ENCODE measurements at regions not wholly inside any gene's neighbourhood (a gene's known extent, or its start where the extent isn't known, plus 50 kb on each side); places are given as distances from the start of the nearest gene placed in this dataset.
"Not testable (repeated sequence)": the region's sequence is repeated elsewhere in the genome, so short reads cannot be mapped to it uniquely, and the experiment has no call there.

- DNase-seq = not testable (repeated sequence)
These were observed 651.2 kb downstream of the TMEM121 start for GRCh38 chr14:106177266-106178246.

DNA sequence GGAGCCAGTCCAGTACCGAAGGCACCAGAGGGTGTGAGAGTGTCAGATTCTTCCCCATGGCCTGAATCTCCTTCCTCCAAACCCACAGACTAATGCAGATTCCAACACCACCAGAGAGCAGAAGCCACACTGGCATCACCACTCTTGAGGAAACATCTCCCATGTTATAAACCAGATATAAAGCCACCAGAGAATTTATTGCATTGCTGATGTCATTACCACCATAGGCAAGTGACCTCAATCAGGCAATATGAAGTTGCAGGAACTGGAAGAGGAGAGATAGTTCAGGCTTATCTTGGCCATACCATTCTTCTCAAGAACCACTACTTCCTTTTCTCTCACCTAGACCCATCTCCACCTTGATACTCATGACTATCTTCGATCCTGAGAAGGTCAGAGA is 653.4 kb downstream of the TMEM121 start:
- no peak for DNase-seq

DNA sequence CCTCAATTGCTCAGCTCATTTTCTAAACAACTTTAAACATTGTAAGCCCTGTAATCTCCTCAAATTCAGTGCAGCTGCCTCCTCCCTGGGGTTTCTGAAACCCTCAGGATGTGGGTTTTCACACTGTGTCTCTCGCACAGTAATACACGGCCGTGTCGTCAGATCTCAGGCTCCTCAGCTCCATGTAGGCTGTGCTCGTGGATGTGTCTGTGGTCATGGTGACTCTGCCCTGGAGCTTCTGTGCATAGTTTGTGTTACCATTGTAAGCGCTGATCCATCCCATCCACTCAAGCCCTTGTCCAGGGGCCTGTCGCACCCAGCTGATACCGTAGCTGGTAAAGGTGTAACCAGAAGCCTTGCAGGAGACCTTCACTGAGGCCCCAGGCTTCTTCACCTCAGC is 658.4 kb downstream of the TMEM121 start:
- not testable (repeated sequence) for DNase-seq

GRCh38 chr14:106185174-106185836 is 658.9 kb downstream of the TMEM121 start:
- not testable (repeated sequence) for DNase-seq

DNA sequence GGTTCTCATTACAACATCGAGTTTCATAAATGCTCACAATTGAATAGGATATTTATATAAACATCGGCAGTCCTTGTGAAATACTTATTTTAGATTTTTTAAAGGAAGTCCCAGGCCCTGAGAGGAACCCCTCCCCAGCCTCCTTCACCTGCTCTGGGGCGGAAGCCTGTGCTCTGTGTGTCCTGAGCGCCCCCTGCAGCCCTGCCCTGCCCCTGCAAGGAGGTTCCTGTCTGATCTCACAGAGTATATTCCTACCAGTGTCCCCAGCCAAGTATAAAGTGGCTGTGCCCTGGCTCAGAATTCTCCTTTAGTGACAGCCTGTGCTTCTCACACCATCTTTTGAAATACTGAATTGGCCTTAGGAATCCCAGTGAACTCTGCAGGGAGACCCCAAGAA is 659.5 kb downstream of the TMEM121 start:
- no peak for DNase-seq

DNA sequence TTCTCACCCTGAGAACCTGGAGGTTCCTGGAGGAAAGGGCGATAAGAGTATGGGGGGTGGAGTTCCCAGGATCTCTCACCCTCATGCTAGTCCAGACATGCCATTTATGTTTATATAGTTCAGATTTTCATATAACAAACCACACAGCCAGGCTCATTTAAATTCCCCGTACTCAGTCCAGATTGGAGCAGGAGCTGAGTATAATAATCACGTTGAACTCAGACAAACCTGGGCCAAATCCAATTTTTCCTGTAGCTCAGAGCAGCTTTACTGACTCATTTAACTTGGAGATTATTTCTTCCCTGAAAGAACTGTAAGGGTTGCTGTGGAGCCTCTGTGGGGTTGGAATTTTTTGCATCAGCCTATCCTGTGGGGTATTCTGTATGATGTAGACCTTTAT is 660.8 kb downstream of the TMEM121 start:
- DNase-seq = no peak

DNA sequence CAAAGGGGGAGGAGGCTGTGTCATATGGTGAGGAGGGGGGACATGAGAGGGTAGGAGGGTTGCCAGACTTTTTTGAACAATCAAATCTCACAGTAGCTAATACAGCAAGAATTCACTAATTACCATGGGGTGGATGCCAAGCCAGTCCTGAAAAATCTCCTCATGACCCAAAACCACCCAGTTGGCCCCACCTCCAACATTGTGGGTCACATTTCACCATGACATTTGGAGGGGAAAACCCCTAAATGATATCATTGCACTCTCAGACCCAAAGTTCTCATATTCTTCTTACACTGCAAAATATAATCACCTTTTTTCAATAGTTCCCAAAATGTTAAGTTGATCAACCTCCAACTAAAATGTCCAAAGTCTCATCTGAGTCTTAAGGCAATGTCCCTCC is 666.3 kb downstream of the TMEM121 start:
- not testable (repeated sequence) for DNase-seq

DNA sequence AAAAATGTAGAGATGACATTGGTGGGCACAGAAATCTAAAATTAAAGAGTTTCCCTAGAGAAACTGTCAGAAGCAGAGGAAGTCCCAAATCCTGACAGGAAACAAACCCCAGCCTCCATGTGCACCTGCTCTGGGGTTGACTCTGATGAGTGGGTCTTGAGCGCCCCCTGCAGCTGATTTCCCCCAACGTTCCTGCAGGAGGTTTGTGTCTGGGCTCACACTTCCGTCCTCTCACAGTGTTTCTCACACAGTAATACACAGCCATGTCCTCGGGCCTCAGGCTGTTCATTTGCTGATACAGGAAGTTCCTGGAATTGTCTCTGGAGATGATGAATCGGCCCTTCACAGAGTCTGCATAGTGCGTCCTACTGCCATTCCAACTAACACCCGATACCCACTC is 670.1 kb downstream of the TMEM121 start:
- DNase-seq = not testable (repeated sequence)

DNA sequence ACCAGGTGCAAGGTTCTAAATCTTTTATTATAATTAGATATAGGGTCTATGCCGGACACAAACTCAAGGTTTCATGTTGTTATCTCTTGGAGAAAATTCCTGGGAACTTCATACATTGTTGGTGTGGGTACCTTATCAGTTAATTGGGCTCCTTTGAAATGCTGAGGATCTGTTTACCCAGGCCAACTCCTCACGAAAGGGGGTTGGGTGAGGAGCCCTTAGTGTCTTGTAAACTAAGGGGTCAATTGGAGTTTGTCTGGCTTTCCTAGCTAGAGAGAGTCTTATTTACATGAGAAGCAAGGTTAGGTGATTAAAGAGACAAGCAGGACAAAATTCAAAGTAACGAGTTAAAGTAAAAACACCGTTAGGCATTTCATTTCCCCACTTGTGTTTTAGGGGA is 670.9 kb downstream of the TMEM121 start:
- DNase-seq = not testable (repeated sequence)

GRCh38 chr14:106199097-106199496 is 672.7 kb downstream of the TMEM121 start:
- DNase-seq = no peak

- DNase-seq = no peak
These were observed 674.3 kb downstream of the TMEM121 start for GRCh38 chr14:106200541-106201315.

GRCh38 chr14:106201376-106201775 is 675.0 kb downstream of the TMEM121 start:
- DNase-seq = no peak

DNA sequence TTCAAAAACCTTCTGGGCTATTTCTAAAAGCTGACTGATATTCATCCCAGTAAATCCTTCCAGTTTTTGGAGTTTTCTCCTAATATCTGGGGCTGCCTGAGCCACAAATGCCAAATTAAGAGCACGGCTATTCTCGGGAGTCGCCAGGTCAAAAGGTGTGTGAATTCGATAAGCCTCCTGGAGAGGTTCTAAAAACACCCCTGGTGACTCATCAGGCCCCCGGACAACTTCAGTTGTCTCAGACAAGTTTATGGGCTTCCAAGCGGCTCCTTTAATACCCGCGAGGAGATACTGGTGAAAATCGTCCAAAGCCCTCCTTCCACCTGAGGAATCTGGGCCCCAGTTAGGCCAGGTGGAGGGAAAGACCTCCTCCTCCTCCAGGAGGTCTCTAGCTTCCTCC is 677.1 kb downstream of the TMEM121 start:
- no peak for DNase-seq

DNA sequence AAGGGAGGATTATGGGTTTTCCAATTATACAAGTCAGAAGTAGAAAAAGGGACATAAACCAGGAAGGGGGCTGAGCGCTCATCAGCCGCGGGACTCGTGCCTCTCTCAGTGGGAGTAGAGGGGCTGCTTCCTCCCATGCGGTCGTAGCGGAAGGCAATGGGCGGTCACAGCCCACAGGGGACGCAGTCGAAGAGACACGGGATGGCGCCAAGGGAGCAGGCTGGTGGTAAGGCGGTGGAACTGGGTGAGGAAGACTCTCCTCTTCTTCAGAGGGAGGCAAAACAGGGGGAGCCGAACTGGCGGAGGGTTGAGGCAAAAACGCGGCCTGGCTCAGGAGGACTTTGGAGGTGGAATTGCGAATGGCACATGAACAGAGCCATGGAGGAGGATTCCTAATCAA is 677.7 kb downstream of the TMEM121 start:
- DNase-seq = no peak

DNA sequence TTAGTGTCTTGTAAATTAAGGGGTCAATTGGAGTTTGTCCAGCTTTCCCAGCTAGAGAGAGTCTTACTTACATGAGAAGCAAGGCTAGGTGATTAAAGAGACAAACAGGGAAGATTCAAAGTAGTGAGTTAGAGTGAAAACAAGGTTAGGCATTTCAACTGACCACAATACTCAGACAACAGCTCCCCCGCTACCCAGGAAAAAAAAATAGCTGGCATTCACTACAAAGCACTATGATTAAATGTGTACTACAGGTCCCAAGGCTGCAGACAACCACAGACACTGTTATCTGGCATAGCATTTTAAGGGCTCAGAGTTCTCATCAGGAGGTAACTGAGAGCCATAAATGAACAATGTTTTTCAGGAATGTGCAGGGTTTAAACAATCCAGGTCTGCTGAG is 680.9 kb downstream of the TMEM121 start:
- DNase-seq = no peak

DNA sequence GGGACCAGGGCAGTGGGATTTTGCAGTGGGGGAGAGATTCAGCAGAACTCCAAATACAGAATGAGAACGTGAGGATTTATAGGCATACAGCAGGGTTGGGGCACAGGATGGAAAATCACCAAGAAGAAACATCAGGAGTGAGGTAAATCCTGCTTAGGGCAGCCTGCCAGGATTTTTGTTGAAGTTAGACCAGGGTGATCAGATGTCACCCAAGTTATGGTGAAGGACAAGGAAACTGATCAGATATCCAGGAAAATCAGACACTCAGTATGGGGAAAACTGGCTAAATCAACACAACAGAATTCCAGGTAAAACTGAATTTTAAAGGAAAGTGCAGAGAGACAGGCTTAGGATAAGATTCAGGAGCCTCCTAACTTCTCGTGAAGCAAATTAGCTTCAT is 682.4 kb downstream of the TMEM121 start:
- no peak for DNase-seq

GRCh38 chr14:106209755-106210154 is 683.4 kb downstream of the TMEM121 start:
- no peak for DNase-seq

GRCh38 chr14:106210650-106211049 is 684.3 kb downstream of the TMEM121 start:
- no peak for DNase-seq

- DNase-seq = no peak
These were observed 685.0 kb downstream of the TMEM121 start for GRCh38 chr14:106211334-106211900.

GRCh38 chr14:106215229-106215628 is 688.8 kb downstream of the TMEM121 start:
- no peak for DNase-seq

DNA sequence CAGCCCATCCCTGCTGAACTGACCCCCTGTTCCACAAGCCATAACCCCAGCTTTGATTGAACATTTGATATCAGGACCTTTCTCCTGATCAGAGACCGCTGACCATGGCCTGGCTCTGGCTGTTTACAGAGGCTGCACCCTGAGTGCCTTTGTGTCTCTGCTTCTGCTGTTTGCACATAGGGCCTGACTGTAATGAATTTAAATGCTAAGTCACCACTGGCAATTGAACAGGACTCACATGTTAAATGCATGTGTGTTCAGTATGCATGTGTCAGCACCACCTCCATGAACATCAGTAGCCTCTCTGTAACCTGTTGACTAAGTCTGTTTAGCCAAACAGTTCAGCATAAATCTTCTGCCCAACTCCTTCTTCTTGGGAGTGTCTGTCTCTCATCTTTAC is 690.3 kb downstream of the TMEM121 start:
- no peak for DNase-seq

DNA sequence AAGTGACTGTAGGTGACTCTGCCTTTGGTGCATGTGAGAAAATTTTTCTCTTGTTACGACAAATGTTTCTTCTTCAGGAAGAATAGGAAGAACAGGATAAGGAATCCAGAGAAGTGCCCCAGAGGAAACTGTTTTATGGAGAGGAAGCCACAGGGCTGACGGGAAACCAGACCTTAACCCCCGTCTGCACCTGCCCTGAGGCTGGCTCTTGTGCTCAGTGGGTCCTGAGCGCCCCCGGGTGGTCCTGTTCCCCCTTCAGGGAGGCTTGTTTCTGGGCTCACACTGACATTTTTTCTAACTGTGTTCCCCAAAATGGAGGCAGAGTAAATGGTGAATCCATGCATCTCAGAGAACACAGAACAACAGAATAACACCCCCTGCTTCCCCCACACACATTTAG is 691.8 kb downstream of the TMEM121 start:
- DNase-seq = no peak
